Keratinocyte (primary cell): ENCODE measurements at regions not wholly inside any gene's neighbourhood (a gene's known extent, or its start where the extent isn't known, plus 50 kb on each side); places are given as distances from the start of the nearest gene placed in this dataset.

Experiments
- CTCF ChIP-seq, 3 experiments: IDR thresholded peaks in 1 of 3; conservative IDR thresholded peaks in 1 of 3; optimal IDR thresholded peaks in 1 of 3; 2 replicates in 2 of 3; 3 replicates in 1 of 3; pipeline versions ENCODE3 to v1.5.1; 2011; ENCODE audit warnings: low read length in 3 of 3, mild to moderate bottlenecking in 3 of 3, moderate library complexity in 2 of 3, control low read depth in 1 of 3, inconsistent platforms in 1 of 3; ENCODE audit not compliant: insufficient read depth in 2 of 3; ENCODE audit errors: extremely low read depth in 1 of 3
- EZH2 ChIP-seq: IDR thresholded peaks from one replicate; pipeline ENCODE4 v1.6.1; 2012; ENCODE audit warnings: inconsistent platforms, mild to moderate bottlenecking, low read length, moderate library complexity

GRCh38 chr9:36745977-36746376, 173.3 kb downstream of the MELK start:
- TF ChIP-seq CTCF (optimal IDR thresholded peaks at IDR 0.05 in 1 of 3, IDR thresholded peaks at IDR 0.05 in 1 of 3, conservative IDR thresholded peaks at IDR 0.05 in 1 of 3; ENCODE audit: extremely low read depth in 1 of 3, insufficient read depth in 2 of 3, low read length in 3 of 3) (no peak), EZH2 (no peak)
